Tibial nerve (tissue), 4 donors: ENCODE measurements at regions not wholly inside any gene's neighbourhood (a gene's known extent, or its start where the extent isn't known, plus 50 kb on each side); places are given as distances from the start of the nearest gene placed in this dataset.

Experiments used
- DNase-seq, 2 donors: peaks; one replicate each; pipeline ENCODE4 v3.0.0-alpha.2; 2019; ENCODE audit warnings: low spot score in 2 of 2
- H3K27ac ChIP-seq, 4 donors: fragments of 200-600 bp; sonication (generic) in 3 of 4; one replicate each; pipeline ENCODE4 v1.5.1; 2017 to 2019; ENCODE audit warnings: mild to moderate bottlenecking in 1 of 4
- H3K27me3 ChIP-seq, 2 donors: fragments of 200-600 bp; sonication (generic) in 1 of 2; one replicate each; pipeline versions ENCODE4 v1.5.1 to v1.6.0; 2017 to 2019
- H3K36me3 ChIP-seq, 3 donors: fragments of 200-600 bp; sonication (generic); one replicate each; pipeline ENCODE4 v1.5.1; 2018 to 2019
- H3K4me1 ChIP-seq, 4 donors: fragments of 200-600 bp; sonication (generic) in 3 of 4; one replicate each; pipeline ENCODE4 v1.5.1; 2017 to 2019
- H3K4me3 ChIP-seq, 4 donors: fragments of 200-600 bp; sonication (generic) in 3 of 4; one replicate each; pipeline ENCODE4 v1.5.1; 2017 to 2019; ENCODE audit warnings: mild to moderate bottlenecking in 1 of 4, moderate library complexity in 1 of 4
- H3K9me3 ChIP-seq, 4 donors: fragments of 200-600 bp; sonication (generic) in 3 of 4; one replicate each; pipeline ENCODE4 v1.5.1; 2017 to 2019
- EP300 ChIP-seq, 2 donors: sonication (generic); formaldehyde crosslinking; IDR thresholded peaks; one replicate each; pipeline ENCODE4 v1.6.1; 2017; ENCODE audit warnings: antibody characterized with exemption in 2 of 2, mild to moderate bottlenecking in 1 of 2
- POLR2A ChIP-seq, 2 donors: fragments of 450-650 bp; IDR thresholded peaks; one replicate each; pipeline ENCODE4 v1.6.1; 2017; ENCODE audit warnings: antibody characterized with exemption in 2 of 2, mild to moderate bottlenecking in 2 of 2, moderate library complexity in 2 of 2
- WGBS, 2 donors: methylation state at CpG; one replicate each; pipeline ENCODE4 v1.1.5; 2018; 5-methylcytosine and 5-hydroxymethylcytosine counted together
- TF ChIP-seq, protein P1 (sequence below), 5 experiments: fragments of 200-600 bp in 3 of 5; fragments of 450-650 bp in 2 of 5; sonication (generic) in 3 of 5; IDR thresholded peaks; one replicate each; pipeline ENCODE4 v1.5.1; 2016 to 2019; ENCODE audit warnings: antibody characterized with exemption in 5 of 5, mild to moderate bottlenecking in 3 of 5, moderate library complexity in 2 of 5

DNA sequence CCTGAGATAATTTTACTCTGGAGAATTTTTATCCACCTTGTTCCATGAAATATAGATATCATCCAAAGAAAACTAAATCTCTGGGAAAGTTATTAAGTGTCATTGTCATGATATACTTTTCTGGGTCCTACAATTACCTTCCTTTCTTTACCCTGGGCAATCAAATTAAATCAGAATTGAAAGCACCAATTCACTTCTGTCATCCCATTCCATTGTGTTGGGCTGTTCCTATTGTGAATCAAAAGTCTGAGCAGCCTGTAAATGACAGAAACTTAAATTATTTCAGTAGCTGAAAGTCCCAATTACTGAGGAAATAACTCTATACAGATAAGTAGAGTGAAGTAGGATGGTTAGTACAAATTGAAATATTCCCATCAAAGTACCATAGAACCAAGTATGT lies 1284.2 kb downstream of the EFNB2 start:
- H3K27me3 ChIP-seq, result no peaks in the 10 kb centered on the region
- no peaks in the 10 kb centered on the region for H3K9me3 ChIP-seq
- H3K4me3 ChIP-seq, result no peak overlapping the region
- DNase-seq, result no peak
- TF ChIP-seq, protein P1, sequence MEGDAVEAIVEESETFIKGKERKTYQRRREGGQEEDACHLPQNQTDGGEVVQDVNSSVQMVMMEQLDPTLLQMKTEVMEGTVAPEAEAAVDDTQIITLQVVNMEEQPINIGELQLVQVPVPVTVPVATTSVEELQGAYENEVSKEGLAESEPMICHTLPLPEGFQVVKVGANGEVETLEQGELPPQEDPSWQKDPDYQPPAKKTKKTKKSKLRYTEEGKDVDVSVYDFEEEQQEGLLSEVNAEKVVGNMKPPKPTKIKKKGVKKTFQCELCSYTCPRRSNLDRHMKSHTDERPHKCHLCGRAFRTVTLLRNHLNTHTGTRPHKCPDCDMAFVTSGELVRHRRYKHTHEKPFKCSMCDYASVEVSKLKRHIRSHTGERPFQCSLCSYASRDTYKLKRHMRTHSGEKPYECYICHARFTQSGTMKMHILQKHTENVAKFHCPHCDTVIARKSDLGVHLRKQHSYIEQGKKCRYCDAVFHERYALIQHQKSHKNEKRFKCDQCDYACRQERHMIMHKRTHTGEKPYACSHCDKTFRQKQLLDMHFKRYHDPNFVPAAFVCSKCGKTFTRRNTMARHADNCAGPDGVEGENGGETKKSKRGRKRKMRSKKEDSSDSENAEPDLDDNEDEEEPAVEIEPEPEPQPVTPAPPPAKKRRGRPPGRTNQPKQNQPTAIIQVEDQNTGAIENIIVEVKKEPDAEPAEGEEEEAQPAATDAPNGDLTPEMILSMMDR (IDR thresholded peaks at IDR 0.05), result no peak
- TF ChIP-seq POLR2A (IDR thresholded peaks at IDR 0.05), result no peak
- no peak for TF ChIP-seq EP300 (IDR thresholded peaks at IDR 0.05)
- no peaks in the 10 kb centered on the region for H3K4me1 ChIP-seq
- H3K36me3 ChIP-seq, result no peaks in the 10 kb centered on the region
- H3K27ac ChIP-seq, result no peak overlapping the region

DNA sequence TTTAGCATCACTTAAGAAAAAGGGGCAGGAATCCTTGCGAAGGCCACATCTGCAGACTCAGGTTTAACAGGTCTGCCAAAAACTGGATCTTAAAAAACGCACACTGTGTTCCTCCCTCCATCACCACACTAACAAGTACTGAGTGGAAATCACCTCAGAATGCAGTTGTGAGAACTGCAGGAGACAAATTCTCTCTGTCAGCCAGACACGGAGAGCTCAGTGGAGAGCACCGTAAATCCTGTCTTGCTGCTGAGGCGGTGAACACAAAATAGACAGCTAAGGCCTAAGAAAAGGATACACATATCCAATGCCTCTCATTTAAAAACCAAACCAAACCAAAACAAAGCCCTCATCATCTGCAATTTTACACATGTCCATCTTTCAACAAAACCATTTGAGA lies 1287.6 kb downstream of the EFNB2 start:
- DNase-seq, result no peak
- Histone ChIP-seq H3K27ac (no peak overlapping the region), H3K4me3 (no peak overlapping the region), H3K36me3 (no peaks in the 10 kb centered on the region), H3K9me3 (no peaks in the 10 kb centered on the region), H3K27me3 (no peaks in the 10 kb centered on the region), H3K4me1 (no peaks in the 10 kb centered on the region)
- WGBS, 2 donors, result 79 to 83% methylated on average over 5 of the region's 5 CpGs
- TF ChIP-seq EP300 (IDR thresholded peaks at IDR 0.05) (no peak), POLR2A (IDR thresholded peaks at IDR 0.05) (no peak)
- TF ChIP-seq, protein P1 (IDR thresholded peaks at IDR 0.05), result no peak

DNA sequence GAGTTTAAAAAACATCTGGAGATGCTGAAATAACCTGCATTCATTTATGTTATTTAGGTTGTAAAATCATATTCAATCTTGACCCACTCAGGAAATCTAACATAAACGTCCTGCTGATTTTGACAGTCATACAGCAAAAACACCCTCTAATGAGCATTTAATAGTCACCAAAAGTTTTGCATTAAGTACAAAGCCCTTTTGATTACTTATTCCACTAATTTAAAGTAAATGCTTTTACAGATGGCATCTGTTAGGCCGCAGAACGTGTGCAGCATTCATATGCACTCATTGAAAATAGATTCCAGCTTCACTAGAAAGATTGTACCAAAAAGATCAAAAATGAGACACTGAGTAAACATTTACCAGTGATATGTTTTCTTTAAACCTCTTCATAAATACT lies 1295.1 kb downstream of the EFNB2 start:
- no peak overlapping the region for H3K4me3 ChIP-seq
- WGBS, 2 donors, result 71% methylated on average over 3 of the region's 3 CpGs

DNA sequence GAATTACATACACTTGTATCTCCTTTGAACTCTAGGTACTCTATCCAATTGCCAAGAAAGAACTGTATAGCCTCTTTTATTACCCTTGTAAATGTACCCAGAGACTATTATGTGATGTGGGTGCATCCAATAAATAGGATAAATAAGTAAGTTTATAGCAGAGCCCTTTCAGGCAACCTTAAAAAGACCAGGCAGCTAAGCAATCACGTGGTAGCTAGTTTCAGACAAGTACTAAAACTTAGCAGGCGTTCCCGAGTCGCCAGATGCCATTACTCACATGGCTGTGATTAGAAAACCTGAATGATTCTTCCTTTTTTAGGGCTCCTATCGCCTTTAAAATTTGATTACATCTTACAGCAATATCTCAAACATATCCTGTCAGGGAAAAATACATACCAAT lies 1303.0 kb downstream of the EFNB2 start:
- no peaks in the 10 kb centered on the region for H3K36me3 ChIP-seq
- H3K27ac ChIP-seq, result no peak overlapping the region

More for the DNA sequence above, 1295.1 kb downstream of the EFNB2 start:
- DNase-seq, result no peak
- H3K36me3 ChIP-seq, result no peaks in the 10 kb centered on the region
- no peak overlapping the region for H3K27ac ChIP-seq
- TF ChIP-seq, protein P1 (IDR thresholded peaks at IDR 0.05), result no peak
- TF ChIP-seq POLR2A (IDR thresholded peaks at IDR 0.05) (no peak), EP300 (IDR thresholded peaks at IDR 0.05) (no peak)
- H3K4me1 ChIP-seq, result no peaks in the 10 kb centered on the region
- H3K27me3 ChIP-seq, result no peaks in the 10 kb centered on the region
- no peaks in the 10 kb centered on the region for H3K9me3 ChIP-seq

DNA sequence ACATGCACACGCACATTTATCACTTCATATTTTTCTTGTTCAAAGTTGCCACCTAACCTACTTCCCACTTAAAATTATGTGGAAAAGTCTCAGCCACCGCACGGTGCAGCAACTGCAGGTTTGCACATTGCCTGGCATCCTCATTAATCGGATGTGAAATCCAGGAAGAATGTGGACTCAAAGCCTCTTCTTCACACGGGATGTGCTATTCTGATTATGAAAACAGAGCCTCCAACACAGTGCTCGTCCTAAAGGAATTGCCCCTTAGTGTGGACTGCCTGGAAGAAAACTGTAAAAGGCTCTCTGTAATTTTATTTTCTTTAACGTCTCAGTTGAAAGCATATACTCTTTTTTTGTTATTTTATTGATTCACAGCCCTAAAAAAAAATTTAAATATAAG lies 1303.5 kb downstream of the EFNB2 start:
- no peak overlapping the region for H3K27ac ChIP-seq
- no peak overlapping the region for H3K4me3 ChIP-seq
- H3K4me1 ChIP-seq, result no peaks in the 10 kb centered on the region
- no peaks in the 10 kb centered on the region for H3K36me3 ChIP-seq
- TF ChIP-seq, protein P1 (IDR thresholded peaks at IDR 0.05), result no peak
- TF ChIP-seq EP300 (IDR thresholded peaks at IDR 0.05), result no peak
- TF ChIP-seq POLR2A (IDR thresholded peaks at IDR 0.05), result no peak
- 67 to 69% methylated on average over 7 of the region's 7 CpGs for WGBS, 2 donors
- no peak for DNase-seq
- no peaks in the 10 kb centered on the region for H3K9me3 ChIP-seq
- H3K27me3 ChIP-seq, result no peaks in the 10 kb centered on the region

More for the DNA sequence above, 1303.0 kb downstream of the EFNB2 start:
- Histone ChIP-seq H3K4me3 (no peak overlapping the region), H3K27me3 (no peaks in the 10 kb centered on the region), H3K4me1 (no peaks in the 10 kb centered on the region), H3K9me3 (no peaks in the 10 kb centered on the region)
- TF ChIP-seq, protein P1 (IDR thresholded peaks at IDR 0.05), result no peak
- TF ChIP-seq POLR2A (IDR thresholded peaks at IDR 0.05) (no peak), EP300 (IDR thresholded peaks at IDR 0.05) (no peak)
- DNase-seq, result no peak
- 46 to 57% methylated on average over 5 of the region's 5 CpGs for WGBS, 2 donors
